ENCODE measurements at regions not wholly inside any gene's neighbourhood (a gene's known extent, or its start where the extent isn't known, plus 50 kb on each side); places are given as distances from the start of the nearest gene placed in this dataset.

DNA sequence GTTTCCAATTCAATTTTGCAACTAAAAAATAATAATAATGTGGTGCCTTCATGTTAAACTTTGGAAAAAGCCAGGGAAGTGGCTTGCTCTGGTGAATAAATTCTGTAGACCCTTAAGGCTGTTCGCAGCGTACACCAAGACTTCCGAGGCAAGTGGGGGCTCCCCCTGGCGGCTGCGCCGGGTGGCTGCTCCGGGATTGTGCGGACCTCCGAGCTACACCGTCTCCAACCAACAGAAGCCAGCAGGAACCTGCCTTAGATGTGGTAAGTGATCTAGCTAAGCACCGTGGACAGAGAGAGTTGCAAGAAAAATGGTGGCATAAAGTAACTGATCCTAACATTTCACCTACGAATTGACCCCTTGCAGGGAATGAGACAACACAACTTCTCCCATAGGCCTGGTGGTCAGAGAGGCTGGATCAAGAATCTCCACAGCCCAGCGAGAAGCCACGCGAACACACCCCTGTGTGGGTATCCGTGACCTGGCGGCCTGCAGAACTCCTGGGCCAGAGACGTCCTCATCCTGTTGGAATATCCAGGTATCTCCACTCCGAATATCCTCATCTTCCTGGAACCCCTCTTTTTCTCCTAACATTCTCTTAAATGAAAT lies 69.6 kb downstream of the TBXT start:
- H3K36me3 Mint-ChIP-seq (ENCODE audit: unreplicated experiment) = no peaks in the 10 kb centered on the region
- H3K27ac Mint-ChIP-seq (ENCODE audit: unreplicated experiment) = peak overlapping the region; percentile 54
- H3K4me3 Mint-ChIP-seq (ENCODE audit: unreplicated experiment) = peak overlapping the region; percentile 80
- peaks cover 7% of the 10 kb centered on the region for H3K4me1 Mint-ChIP-seq (ENCODE audit: unreplicated experiment)
- peak; percentile 96 for TF ChIP-seq CTCF (IDR thresholded peaks at IDR 0.05)
- peaks cover 10% of the 10 kb centered on the region for H3K9me3 Mint-ChIP-seq (ENCODE audit: unreplicated experiment)
- peak; percentile 94 for DNase-seq (ENCODE audit: extremely low spot score, unreplicated experiment)
- peaks cover 18% of the 10 kb centered on the region for H3K27me3 Mint-ChIP-seq (ENCODE audit: unreplicated experiment)

GRCh38 chr6:166087852-166088251 lies 79.8 kb downstream of the TBXT start:
- TF ChIP-seq CTCF (IDR thresholded peaks at IDR 0.05) = no peak
- no peak overlapping the region for H3K4me3 Mint-ChIP-seq (ENCODE audit: unreplicated experiment)
- H3K36me3 Mint-ChIP-seq (ENCODE audit: unreplicated experiment) = no peaks in the 10 kb centered on the region
- H3K27ac Mint-ChIP-seq (ENCODE audit: unreplicated experiment) = no peak overlapping the region
- DNase-seq (ENCODE audit: extremely low spot score, unreplicated experiment) = no peak
- H3K4me1 Mint-ChIP-seq (ENCODE audit: unreplicated experiment) = peaks cover 2% of the 10 kb centered on the region
- no peaks in the 10 kb centered on the region for H3K9me3 Mint-ChIP-seq (ENCODE audit: unreplicated experiment)
- peaks cover 10% of the 10 kb centered on the region for H3K27me3 Mint-ChIP-seq (ENCODE audit: unreplicated experiment)

DNA sequence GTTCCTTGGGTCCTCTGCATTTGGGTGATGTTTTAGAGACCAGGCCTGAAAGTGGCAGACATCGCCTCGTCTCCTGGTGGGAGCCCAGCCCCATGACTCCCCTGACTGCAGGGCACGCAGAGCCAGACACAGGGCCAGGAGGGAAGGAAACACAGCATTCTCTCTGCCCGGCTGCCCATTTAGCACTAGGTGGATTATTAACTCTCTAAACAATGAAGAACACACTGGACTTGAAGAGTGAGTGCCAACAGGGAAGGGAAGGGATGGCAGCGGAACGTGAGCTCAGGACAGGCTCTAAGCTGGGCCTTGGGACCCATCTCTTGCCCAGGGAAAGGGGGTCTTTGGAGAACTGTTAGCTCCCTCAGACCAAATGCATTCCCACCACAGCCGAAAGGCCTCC lies 80.4 kb downstream of the TBXT start:
- Mint-ChIP-seq H3K36me3 (ENCODE audit: unreplicated experiment) (no peaks in the 10 kb centered on the region), H3K9me3 (ENCODE audit: unreplicated experiment) (no peaks in the 10 kb centered on the region), H3K4me3 (ENCODE audit: unreplicated experiment) (no peak overlapping the region), H3K27me3 (ENCODE audit: unreplicated experiment) (peaks cover 10% of the 10 kb centered on the region), H3K27ac (ENCODE audit: unreplicated experiment) (no peak overlapping the region), H3K4me1 (ENCODE audit: unreplicated experiment) (peaks cover 2% of the 10 kb centered on the region)
- TF ChIP-seq CTCF (IDR thresholded peaks at IDR 0.05) = no peak
- no peak for DNase-seq (ENCODE audit: extremely low spot score, unreplicated experiment)

GRCh38 chr6:166085500-166085899 lies 82.2 kb downstream of the TBXT start:
- no peak for TF ChIP-seq CTCF (IDR thresholded peaks at IDR 0.05)
- DNase-seq (ENCODE audit: extremely low spot score, unreplicated experiment) = no peak
- Mint-ChIP-seq H3K27me3 (ENCODE audit: unreplicated experiment) (peaks cover 8% of the 10 kb centered on the region), H3K9me3 (ENCODE audit: unreplicated experiment) (no peaks in the 10 kb centered on the region), H3K27ac (ENCODE audit: unreplicated experiment) (no peak overlapping the region), H3K36me3 (ENCODE audit: unreplicated experiment) (no peaks in the 10 kb centered on the region), H3K4me1 (ENCODE audit: unreplicated experiment) (no peaks in the 10 kb centered on the region), H3K4me3 (ENCODE audit: unreplicated experiment) (no peak overlapping the region)

GRCh38 chr6:166084951-166085350 lies 82.7 kb downstream of the TBXT start:
- peaks cover 8% of the 10 kb centered on the region for H3K27me3 Mint-ChIP-seq (ENCODE audit: unreplicated experiment)
- no peaks in the 10 kb centered on the region for H3K36me3 Mint-ChIP-seq (ENCODE audit: unreplicated experiment)
- H3K4me3 Mint-ChIP-seq (ENCODE audit: unreplicated experiment) = no peak overlapping the region
- DNase-seq (ENCODE audit: extremely low spot score, unreplicated experiment) = no peak
- no peaks in the 10 kb centered on the region for H3K4me1 Mint-ChIP-seq (ENCODE audit: unreplicated experiment)
- no peak overlapping the region for H3K27ac Mint-ChIP-seq (ENCODE audit: unreplicated experiment)
- no peaks in the 10 kb centered on the region for H3K9me3 Mint-ChIP-seq (ENCODE audit: unreplicated experiment)
- no peak for TF ChIP-seq CTCF (IDR thresholded peaks at IDR 0.05)

Measured in osteocyte (in vitro differentiated cells).